Peyer's patch (tissue), 4 donors: ENCODE measurements at regions not wholly inside any gene's neighbourhood (a gene's known extent, or its start where the extent isn't known, plus 50 kb on each side); places are given as distances from the start of the nearest gene placed in this dataset.

ENCODE experiments used
- CTCF ChIP-seq, 6 experiments: fragments of 450-650 bp in 4 of 6; fragments of 200-600 bp in 2 of 6; sonication (generic) in 1 of 6; IDR thresholded peaks; one replicate each; pipeline ENCODE4 v1.5.1; 2017 to 2019; ENCODE audit warnings: antibody characterized with exemption in 6 of 6, mild to moderate bottlenecking in 3 of 6, moderate library complexity in 1 of 6
- POLR2A ChIP-seq, 2 donors: fragments of 450-650 bp; IDR thresholded peaks; one replicate each; pipeline ENCODE4 v1.5.1; 2017; ENCODE audit warnings: antibody characterized with exemption in 2 of 2, mild to moderate bottlenecking in 2 of 2, moderate library complexity in 2 of 2

GRCh38 chrX:66402165-66402564 lies 236.7 kb downstream of the EDA2R start:
- TF ChIP-seq CTCF (IDR thresholded peaks at IDR 0.05) (no peak), POLR2A (IDR thresholded peaks at IDR 0.05) (no peak)
